ENCODE measurements at regions not wholly inside any gene's neighbourhood (a gene's known extent, or its start where the extent isn't known, plus 50 kb on each side); places are given as distances from the start of the nearest gene placed in this dataset.
A peak's percentile ranks its signal among the peaks of the same experiment; 100 is the strongest.

GRCh38 chr20:9918348-9918747 is 79.5 kb upstream of the PAK5 start:
- no peak overlapping the region for H3K4me3 ChIP-seq (ENCODE audit: low read depth, low read length)
- DNase-seq (ENCODE audit: low read depth, low spot score), result no peak
- in situ Hi-C loops (cut with HindIII; ENCODE audit: low sequenced_read_pairs), result no loop called here
- TF ChIP-seq CTCF (IDR thresholded peaks at IDR 0.05; ENCODE audit: low read depth, low read length), result no peak

- no peak overlapping the region for H3K4me3 ChIP-seq (ENCODE audit: low read depth, low read length)
- no peak for TF ChIP-seq CTCF (IDR thresholded peaks at IDR 0.05; ENCODE audit: low read depth, low read length)
- DNase-seq (ENCODE audit: low read depth, low spot score), result no peak
- in situ Hi-C loops (cut with HindIII; ENCODE audit: low sequenced_read_pairs), result no loop called here
Observed at GRCh38 chr20:9916761-9917160, 77.9 kb upstream of the PAK5 start.

- peak; percentile 57 for DNase-seq (ENCODE audit: low read depth, low spot score)
- in situ Hi-C loops (cut with HindIII; ENCODE audit: low sequenced_read_pairs), result no loop called here
- no peak overlapping the region for H3K4me3 ChIP-seq (ENCODE audit: low read depth, low read length)
- TF ChIP-seq CTCF (IDR thresholded peaks at IDR 0.05; ENCODE audit: low read depth, low read length), result peak; percentile 82
Observed at GRCh38 chr20:9912858-9913434, 74.1 kb upstream of the PAK5 start.

- no peak for DNase-seq (ENCODE audit: low read depth, low spot score)
- H3K4me3 ChIP-seq (ENCODE audit: low read depth, low read length), result no peak overlapping the region
- in situ Hi-C loops (cut with HindIII; ENCODE audit: low sequenced_read_pairs), result no loop called here
Observed at GRCh38 chr20:9912290-9912689, 73.4 kb upstream of the PAK5 start.

GRCh38 chr20:9911519-9911918 is 72.6 kb upstream of the PAK5 start:
- no peak for TF ChIP-seq CTCF (IDR thresholded peaks at IDR 0.05; ENCODE audit: low read depth, low read length)
- in situ Hi-C loops (cut with HindIII; ENCODE audit: low sequenced_read_pairs), result no loop called here
- DNase-seq (ENCODE audit: low read depth, low spot score), result no peak
- no peak overlapping the region for H3K4me3 ChIP-seq (ENCODE audit: low read depth, low read length)

More at GRCh38 chr20:9912290-9912689, 73.4 kb upstream of the PAK5 start:
- TF ChIP-seq CTCF (IDR thresholded peaks at IDR 0.05; ENCODE audit: low read depth, low read length), result no peak

- no peak overlapping the region for H3K4me3 ChIP-seq (ENCODE audit: low read depth, low read length)
- no peak for TF ChIP-seq CTCF (IDR thresholded peaks at IDR 0.05; ENCODE audit: low read depth, low read length)
- in situ Hi-C loops (cut with HindIII; ENCODE audit: low sequenced_read_pairs), result no loop called here
- no peak for DNase-seq (ENCODE audit: low read depth, low spot score)
Observed at GRCh38 chr20:9909167-9909566, 70.3 kb upstream of the PAK5 start.

All from astrocyte of the spinal cord (primary cell).